Right kidney (tissue), 1 donor: ENCODE measurements at regions not wholly inside any gene's neighbourhood (a gene's known extent, or its start where the extent isn't known, plus 50 kb on each side); places are given as distances from the start of the nearest gene placed in this dataset.

Experiments
- DNase-seq: peaks from one replicate; pipeline ENCODE4 v3.0.0-alpha.2; 2016

- DNase-seq: no peak
These were observed 293.2 kb upstream of the SEMA3D start for GRCh38 chr7:85479918-85480643.

GRCh38 chr7:85478530-85478929, 291.7 kb upstream of the SEMA3D start:
- no peak for DNase-seq

DNA sequence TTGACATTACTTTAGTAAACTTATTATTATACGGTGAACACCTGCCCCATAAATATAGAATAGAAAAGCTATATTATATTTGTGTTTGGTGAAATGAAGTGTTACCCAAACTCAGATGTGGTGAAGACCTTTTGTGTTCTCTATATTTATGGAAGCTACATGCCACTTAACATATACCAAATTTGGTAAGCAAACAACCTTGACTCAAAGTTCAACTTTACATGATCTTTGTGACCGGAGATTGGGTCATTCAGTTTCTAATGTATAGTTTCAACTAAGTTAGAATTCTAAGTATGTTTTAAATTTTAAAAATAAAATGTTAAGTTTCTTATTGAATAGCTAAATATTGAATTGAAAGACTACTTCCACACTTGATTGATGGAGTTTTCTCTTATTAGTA, 288.6 kb upstream of the SEMA3D start:
- no peak for DNase-seq

- DNase-seq: no peak
These were observed 288.2 kb upstream of the SEMA3D start for GRCh38 chr7:85475071-85475470.

DNA sequence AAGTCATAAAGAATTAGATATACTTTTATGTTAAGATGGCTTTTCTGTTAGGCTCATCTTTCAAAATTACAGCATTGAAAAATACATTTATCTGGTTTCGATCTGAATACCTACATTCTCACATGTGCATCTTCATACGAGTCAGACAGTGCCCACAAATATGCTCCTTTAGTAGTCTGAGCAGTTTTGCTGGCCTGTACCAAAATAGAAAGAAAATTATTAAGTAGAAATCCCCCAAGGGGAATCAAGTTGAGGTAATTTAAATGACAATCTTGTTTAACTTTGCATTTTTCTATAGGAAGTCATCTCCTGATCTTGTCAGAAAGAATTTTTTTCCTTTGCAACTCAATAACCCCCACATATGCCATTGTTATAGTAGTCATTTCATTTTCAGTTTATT, 287.4 kb upstream of the SEMA3D start:
- no peak for DNase-seq

- no peak for DNase-seq
These were observed 284.9 kb upstream of the SEMA3D start for GRCh38 chr7:85471740-85472139.

DNA sequence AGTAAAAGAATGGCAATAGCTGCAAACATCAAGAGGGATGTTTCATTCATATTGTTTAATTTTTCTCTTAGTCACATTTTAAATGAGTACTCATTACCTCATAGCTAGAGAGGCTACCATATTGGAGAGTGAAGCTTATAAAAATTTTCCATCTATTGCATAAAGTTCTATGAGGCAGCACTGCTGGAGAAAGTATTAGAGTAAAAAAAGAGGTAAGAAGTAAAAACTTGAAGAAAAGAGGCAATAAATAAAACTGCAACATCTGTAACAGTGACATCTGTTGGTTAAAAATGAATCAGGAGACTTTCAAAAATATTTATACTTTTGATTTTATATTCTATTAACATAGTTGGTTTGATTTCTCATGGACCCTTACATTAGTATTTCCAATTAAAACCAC, 284.5 kb upstream of the SEMA3D start:
- DNase-seq: no peak

DNA sequence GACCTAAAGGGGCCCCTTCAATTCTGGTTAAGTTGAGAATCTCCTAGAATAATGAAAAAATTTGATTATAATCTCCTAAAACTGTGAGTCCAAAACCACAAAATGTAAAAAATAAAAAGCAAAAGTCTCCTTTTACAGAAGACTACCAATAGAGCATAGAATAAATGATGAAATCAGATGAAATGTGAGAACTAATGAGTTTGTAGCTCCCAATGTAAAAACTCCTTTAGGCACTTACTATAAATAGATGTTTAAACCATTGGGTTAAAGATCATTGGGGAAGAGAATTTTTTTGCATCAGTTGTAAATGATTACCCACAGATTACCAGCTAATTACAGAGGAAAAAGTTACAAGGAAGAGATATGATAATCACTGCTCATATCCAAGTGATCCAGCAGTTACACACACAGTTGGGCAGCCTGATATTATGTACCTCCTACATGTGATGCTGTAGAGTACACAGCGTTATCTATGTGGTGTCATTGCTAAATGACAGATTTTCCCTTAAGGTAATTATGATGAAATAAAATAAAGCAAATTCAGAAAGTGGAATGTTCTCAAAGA, 282.7 kb upstream of the SEMA3D start:
- DNase-seq: no peak

DNA sequence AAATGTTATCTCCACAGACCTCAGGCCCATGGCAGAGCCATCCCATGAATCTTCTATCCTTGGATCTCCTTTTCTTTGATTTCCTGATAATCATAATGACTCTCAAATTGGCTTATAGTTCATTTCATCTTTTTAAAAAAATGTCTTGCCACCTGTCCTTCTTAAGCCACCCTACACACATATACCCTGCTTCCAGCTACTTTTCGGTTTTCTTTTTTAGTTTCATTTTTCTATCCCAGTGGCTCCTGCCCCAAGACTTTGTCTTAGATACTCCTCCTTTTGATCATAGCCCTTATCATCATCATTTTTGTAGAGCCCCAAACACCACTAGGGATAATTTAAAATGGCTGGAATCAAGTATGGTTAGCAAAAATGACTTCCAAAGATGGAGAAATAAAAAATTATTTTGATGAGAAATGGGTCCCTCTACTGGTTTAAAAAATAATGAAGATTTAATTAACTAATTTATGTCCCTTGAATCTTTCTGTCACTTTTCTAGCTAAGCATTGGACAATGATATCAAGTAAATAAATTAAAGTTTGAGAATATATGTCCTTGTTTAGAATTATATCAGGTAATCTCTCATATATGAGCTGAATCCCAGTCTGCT, 277.3 kb upstream of the SEMA3D start:
- peak; percentile 9 for DNase-seq

- no peak for DNase-seq
These were observed 275.8 kb upstream of the SEMA3D start for GRCh38 chr7:85462671-85463070.

DNA sequence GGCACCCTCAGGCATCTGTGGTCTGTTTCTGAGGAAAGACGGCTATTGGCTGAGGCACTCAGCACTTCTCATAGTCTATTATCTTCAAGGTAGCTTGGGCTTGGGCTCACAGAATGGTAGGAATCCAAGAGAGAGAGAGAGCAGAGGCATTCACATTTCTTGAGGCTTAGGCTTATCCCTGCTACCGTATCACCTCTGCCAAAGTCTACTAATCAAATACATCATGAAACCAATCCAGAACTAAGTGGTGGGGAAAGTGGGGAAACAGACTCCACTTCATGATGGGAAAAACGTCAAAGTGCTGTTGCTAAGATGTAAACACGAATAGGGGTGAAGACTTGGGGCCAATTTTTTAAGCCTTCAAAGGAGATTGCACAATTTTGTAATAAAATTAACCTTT, 271.1 kb upstream of the SEMA3D start:
- no peak for DNase-seq

GRCh38 chr7:85456254-85456653, 269.4 kb upstream of the SEMA3D start:
- DNase-seq: no peak

- DNase-seq: no peak
These were observed 268.0 kb upstream of the SEMA3D start for GRCh38 chr7:85454904-85455303.

- no peak for DNase-seq
These were observed 265.8 kb upstream of the SEMA3D start for GRCh38 chr7:85452674-85453073.

GRCh38 chr7:85449478-85449877, 262.6 kb upstream of the SEMA3D start:
- no peak for DNase-seq

DNA sequence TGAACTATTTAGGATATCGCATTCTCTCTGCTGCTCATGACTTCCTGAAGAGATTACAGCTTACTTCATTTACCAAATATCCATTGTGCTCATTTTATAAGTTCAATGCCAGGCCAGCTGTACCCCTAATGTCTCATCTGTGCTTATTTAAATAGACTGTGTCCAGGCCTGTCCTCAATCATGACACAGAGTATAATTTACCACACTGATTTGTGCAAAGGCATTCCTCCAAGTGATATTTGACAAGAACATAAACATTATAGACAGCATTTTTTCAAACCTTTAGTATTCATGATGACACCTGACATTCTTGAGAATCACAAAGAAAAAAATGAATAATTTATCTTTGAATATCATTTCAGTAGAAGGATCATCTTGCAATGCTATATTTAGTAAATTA, 260.1 kb upstream of the SEMA3D start:
- DNase-seq: no peak

GRCh38 chr7:85426487-85426960, 239.7 kb upstream of the SEMA3D start:
- DNase-seq: no peak

- DNase-seq: no peak
These were observed 237.4 kb upstream of the SEMA3D start for GRCh38 chr7:85424298-85424697.

DNA sequence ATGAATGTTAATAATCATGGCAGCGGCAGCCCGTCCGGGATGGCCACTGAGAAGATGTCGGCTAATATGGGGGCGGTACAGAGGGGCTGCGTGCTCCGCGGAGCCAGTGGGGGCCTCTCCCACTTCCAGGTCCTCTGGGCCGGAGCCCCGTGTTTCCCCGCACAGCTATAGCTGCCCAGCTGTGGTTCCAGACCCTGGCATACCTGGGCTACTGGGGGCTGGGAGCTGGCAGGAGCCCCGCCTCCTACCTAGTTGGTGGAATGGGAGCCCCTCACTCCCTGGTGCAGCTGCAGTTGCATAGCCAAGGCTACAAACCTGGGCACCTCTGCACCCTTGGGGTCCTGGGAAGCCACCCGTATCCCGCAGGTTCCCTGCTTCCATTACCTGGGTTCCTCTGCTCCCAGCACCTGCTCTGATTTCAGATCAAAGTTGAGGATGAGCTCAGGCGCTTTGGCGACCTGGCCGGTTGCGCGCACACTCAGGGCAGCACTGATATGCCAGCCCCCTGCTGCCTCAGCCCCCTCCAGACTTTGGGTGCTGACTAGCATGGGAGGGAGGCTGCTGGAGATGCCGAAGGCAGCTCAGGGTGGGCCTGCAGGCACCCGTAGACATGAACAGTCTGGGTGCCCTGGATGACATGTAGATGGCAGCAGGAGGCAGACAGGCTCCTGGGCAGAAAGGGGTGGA, 236.5 kb upstream of the SEMA3D start:
- DNase-seq: no peak

DNA sequence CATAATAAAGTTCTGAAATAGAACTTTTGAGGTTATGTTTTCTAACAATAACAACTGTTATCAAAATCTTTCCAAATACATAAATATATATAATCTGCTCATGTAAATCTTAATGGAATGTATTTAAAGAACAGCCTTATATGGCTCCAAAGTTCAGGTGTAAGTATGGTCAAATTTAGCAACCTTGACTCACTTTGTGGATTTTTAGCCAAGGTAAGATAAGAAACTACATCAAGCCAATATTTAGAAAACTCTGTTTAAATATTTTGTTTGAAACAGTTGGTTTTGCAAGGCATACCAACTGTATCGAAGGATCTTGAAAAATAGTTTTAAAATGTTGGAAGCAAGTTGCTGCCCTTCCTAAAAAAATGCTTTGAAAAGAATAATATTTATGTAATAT, 228.9 kb upstream of the SEMA3D start:
- no peak for DNase-seq

- DNase-seq: no peak
These were observed 226.9 kb upstream of the SEMA3D start for GRCh38 chr7:85413718-85414117.

DNA sequence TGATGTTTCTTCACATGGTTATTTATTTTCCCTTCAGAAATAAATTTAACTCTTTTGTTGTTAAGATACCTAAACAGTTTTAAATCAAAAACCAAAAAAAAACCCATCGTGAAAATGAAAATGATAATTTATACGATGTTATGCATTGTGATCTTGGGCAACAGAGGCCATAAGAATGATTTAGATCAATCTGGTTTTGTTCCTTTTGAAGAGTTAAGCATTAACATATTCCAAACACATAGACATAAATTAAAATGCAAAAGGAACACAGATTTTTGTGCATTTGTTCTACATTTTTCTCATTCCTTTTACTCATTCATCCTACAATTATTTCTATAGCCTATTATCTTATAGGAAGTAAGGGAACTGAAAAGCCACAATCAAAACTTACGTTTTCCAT, 226.1 kb upstream of the SEMA3D start:
- DNase-seq: no peak

GRCh38 chr7:85407391-85407790, 220.5 kb upstream of the SEMA3D start:
- DNase-seq: no peak
